Loucy (cell line): ENCODE measurements at regions not wholly inside any gene's neighbourhood (a gene's known extent, or its start where the extent isn't known, plus 50 kb on each side); places are given as distances from the start of the nearest gene placed in this dataset.

ENCODE experiments used
- EZH2phosphoT487 ChIP-seq: fragments of 200-600 bp; IDR thresholded peaks from 2 replicates; pipeline ENCODE4 v1.6.1; 2018; ENCODE audit warnings: antibody characterized with exemption, mild to moderate bottlenecking, moderate library complexity, borderline replicate concordance
- TF ChIP-seq, protein P1 (sequence below): fragments of 200-600 bp; sonication (generic); conservative IDR thresholded peaks from 2 replicates; pipeline ENCODE4 v1.5.1; 2014; ENCODE audit warnings: mild to moderate bottlenecking, antibody characterized with exemption, low read length

DNA sequence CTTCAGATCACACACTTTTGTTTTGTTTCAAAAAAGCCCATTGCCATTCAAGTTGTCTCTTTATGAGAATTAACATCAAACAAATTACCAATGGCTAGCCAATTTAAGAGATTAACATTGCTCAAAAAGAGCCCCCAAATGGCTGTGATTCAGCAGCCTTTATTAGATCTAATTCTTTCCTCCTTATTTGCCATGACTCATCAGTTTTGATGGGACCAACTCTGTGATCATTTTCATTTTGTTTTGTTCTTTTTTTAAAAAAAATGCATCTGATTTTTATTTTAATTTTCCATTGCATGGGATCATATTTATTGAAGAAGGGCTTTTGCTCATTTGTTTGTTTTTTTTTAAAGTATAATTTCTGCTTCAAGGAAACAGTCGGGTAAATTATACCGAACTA, 161.6 kb upstream of the FRMPD4 start:
- TF ChIP-seq, protein P1, sequence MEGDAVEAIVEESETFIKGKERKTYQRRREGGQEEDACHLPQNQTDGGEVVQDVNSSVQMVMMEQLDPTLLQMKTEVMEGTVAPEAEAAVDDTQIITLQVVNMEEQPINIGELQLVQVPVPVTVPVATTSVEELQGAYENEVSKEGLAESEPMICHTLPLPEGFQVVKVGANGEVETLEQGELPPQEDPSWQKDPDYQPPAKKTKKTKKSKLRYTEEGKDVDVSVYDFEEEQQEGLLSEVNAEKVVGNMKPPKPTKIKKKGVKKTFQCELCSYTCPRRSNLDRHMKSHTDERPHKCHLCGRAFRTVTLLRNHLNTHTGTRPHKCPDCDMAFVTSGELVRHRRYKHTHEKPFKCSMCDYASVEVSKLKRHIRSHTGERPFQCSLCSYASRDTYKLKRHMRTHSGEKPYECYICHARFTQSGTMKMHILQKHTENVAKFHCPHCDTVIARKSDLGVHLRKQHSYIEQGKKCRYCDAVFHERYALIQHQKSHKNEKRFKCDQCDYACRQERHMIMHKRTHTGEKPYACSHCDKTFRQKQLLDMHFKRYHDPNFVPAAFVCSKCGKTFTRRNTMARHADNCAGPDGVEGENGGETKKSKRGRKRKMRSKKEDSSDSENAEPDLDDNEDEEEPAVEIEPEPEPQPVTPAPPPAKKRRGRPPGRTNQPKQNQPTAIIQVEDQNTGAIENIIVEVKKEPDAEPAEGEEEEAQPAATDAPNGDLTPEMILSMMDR, result no peak
- no peak for TF ChIP-seq EZH2phosphoT487
